Keratinocyte (primary cell): ENCODE measurements at regions not wholly inside any gene's neighbourhood (a gene's known extent, or its start where the extent isn't known, plus 50 kb on each side); places are given as distances from the start of the nearest gene placed in this dataset.

Source experiments
- DNase-seq: peaks from one replicate; pipeline ENCODE4 v3.0.0-alpha.2; 2011; ENCODE audit warnings: low read depth, missing footprints, low spot score
- FAIRE-seq: peaks from 2 replicates; lab custom pipeline; 2011; peaks lifted over from hg19 to GRCh38; lab: Jason Lieb, UNC
- H2AFZ ChIP-seq: 2 replicates; pipeline ENCODE4 v1.6.0; 2012; ENCODE audit warnings: low read length, control low read depth, inconsistent platforms; ENCODE audit not compliant: control insufficient read depth
- H3K27ac ChIP-seq: 2 replicates; pipeline ENCODE4 v1.5.1; 2011; ENCODE audit warnings: low read length; ENCODE audit not compliant: control insufficient read depth, insufficient read depth
- H3K27me3 ChIP-seq: 3 replicates; pipeline ENCODE4 v1.6.0; 2011; ENCODE audit warnings: low read length; ENCODE audit not compliant: control insufficient read depth, insufficient read depth; ENCODE audit errors: extremely low read depth
- H3K36me3 ChIP-seq, 2 experiments: 2 replicates in 1 of 2; 3 replicates in 1 of 2; pipeline ENCODE4 v1.5.1; 2011; ENCODE audit warnings: low read length in 2 of 2, mild to moderate bottlenecking in 1 of 2; ENCODE audit not compliant: control insufficient read depth in 2 of 2, insufficient read depth in 2 of 2; ENCODE audit errors: extremely low read depth in 1 of 2
- H3K4me1 ChIP-seq: 3 replicates; pipeline ENCODE4 v1.5.1; 2011; ENCODE audit warnings: low read length; ENCODE audit not compliant: control insufficient read depth, insufficient read depth; ENCODE audit errors: extremely low read depth
- H3K4me2 ChIP-seq: 3 replicates; pipeline ENCODE4 v1.6.0; 2011; ENCODE audit warnings: low read depth, low read length; ENCODE audit not compliant: control insufficient read depth, insufficient read depth; ENCODE audit errors: extremely low read depth
- H3K4me3 ChIP-seq, 3 experiments: fragments of 200-600 bp in 1 of 3; sonication (generic) in 1 of 3; 2 replicates in 2 of 3; 3 replicates in 1 of 3; pipeline ENCODE4 v1.5.1; 2011 to 2016; ENCODE audit warnings: low read length in 3 of 3, mild to moderate bottlenecking in 3 of 3, control low read depth in 2 of 3, inconsistent platforms in 1 of 3, low read depth in 1 of 3, mixed read lengths in 1 of 3, mixed run types in 1 of 3, moderate library complexity in 1 of 3; ENCODE audit not compliant: control insufficient read depth in 2 of 3, insufficient read depth in 2 of 3; ENCODE audit errors: extremely low read depth in 1 of 3
- H3K79me2 ChIP-seq: 2 replicates; pipeline ENCODE4 v1.6.0; 2012; ENCODE audit warnings: low read length; ENCODE audit not compliant: control insufficient read depth, insufficient read depth
- H3K9ac ChIP-seq: 3 replicates; pipeline ENCODE4 v1.6.0; 2011; ENCODE audit warnings: low read length; ENCODE audit not compliant: control insufficient read depth, insufficient read depth; ENCODE audit errors: extremely low read depth
- H3K9me1 ChIP-seq: 3 replicates; pipeline ENCODE4 v1.6.0; 2011; ENCODE audit warnings: low read length; ENCODE audit not compliant: control insufficient read depth, insufficient read depth; ENCODE audit errors: extremely low read depth
- H3K9me3 ChIP-seq: 2 replicates; pipeline ENCODE4 v1.5.1; 2012; ENCODE audit warnings: low read depth, low read length; ENCODE audit not compliant: control insufficient read depth
- H4K20me1 ChIP-seq: 3 replicates; pipeline ENCODE4 v1.6.0; 2011; ENCODE audit warnings: low read length; ENCODE audit not compliant: control insufficient read depth, insufficient read depth; ENCODE audit errors: extremely low read depth
- CTCF ChIP-seq, 3 experiments: IDR thresholded peaks in 1 of 3; conservative IDR thresholded peaks in 1 of 3; optimal IDR thresholded peaks in 1 of 3; 2 replicates in 2 of 3; 3 replicates in 1 of 3; pipeline versions ENCODE3 to v1.5.1; 2011; ENCODE audit warnings: low read length in 3 of 3, mild to moderate bottlenecking in 3 of 3, moderate library complexity in 2 of 3, control low read depth in 1 of 3, inconsistent platforms in 1 of 3; ENCODE audit not compliant: insufficient read depth in 2 of 3; ENCODE audit errors: extremely low read depth in 1 of 3
- EZH2 ChIP-seq: IDR thresholded peaks from one replicate; pipeline ENCODE4 v1.6.1; 2012; ENCODE audit warnings: inconsistent platforms, mild to moderate bottlenecking, low read length, moderate library complexity
- dilution Hi-C: fragments of 300-500 bp; cut with MboI; formaldehyde crosslinking; loops from one replicate; pipeline ENCODE4 v1.7.0; 2020; ENCODE audit warnings: low sequenced_read_pairs; ENCODE audit not compliant: extremely low pct_ligation_motif_present

- dilution Hi-C loops, result no loop called here
- FAIRE-seq (no peak), DNase-seq (no peak)
Measured at GRCh38 chr4:175946472-175947116, 119.0 kb upstream of the WDR17 start.

DNA sequence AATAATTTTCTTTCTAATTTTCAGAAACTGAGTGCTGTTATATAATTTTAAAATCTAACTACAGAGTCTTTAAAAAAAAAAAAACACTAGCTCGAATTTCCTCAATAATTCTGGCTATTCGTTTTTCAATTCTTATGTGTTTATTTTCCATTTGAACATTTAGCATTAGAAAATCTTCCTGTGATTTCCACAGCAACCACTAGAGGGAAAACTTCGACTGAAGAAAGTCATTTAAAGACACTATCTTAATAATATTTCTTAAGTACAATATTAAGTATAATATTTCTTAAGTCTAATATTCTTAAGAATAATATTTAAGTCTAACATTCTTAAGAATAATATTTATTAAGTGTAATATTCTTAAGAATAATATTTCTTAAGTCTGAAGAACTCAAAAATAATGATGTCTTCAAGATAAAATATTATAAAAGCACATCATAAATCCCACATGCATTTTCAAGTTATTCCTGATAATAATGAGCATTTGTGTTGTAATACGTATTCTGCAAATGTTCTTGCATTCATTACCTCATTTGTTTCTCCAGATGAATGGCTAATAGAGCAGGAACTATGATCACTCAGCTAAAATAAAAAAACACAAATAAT is 118.4 kb upstream of the WDR17 start:
- H3K27me3 ChIP-seq, result no peaks in the 10 kb centered on the region
- no peak overlapping the region for H3K27ac ChIP-seq
- no peaks in the 10 kb centered on the region for H3K9me1 ChIP-seq
- H3K4me3 ChIP-seq, result no peak overlapping the region
- FAIRE-seq, result no peak
- H3K9ac ChIP-seq, result no peak overlapping the region
- no peaks in the 10 kb centered on the region for H3K79me2 ChIP-seq
- no peaks in the 10 kb centered on the region for H3K4me1 ChIP-seq
- H4K20me1 ChIP-seq, result no peaks in the 10 kb centered on the region
- dilution Hi-C loops, result no loop called here
- TF ChIP-seq CTCF (optimal IDR thresholded peaks at IDR 0.05 in 1 of 3, IDR thresholded peaks at IDR 0.05 in 1 of 3, conservative IDR thresholded peaks at IDR 0.05 in 1 of 3; ENCODE audit: extremely low read depth in 1 of 3, insufficient read depth in 2 of 3, low read length in 3 of 3) (peak in 2 of 3 experiments; percentile 17 to 27), EZH2 (no peak)
- H3K4me2 ChIP-seq, result no peak overlapping the region
- no peaks in the 10 kb centered on the region for H3K36me3 ChIP-seq
- DNase-seq, result no peak
- H3K9me3 ChIP-seq, result no peaks in the 10 kb centered on the region
- H2AFZ ChIP-seq, result no peak overlapping the region

More at GRCh38 chr4:175946472-175947116, 119.0 kb upstream of the WDR17 start:
- no peak overlapping the region for H2AFZ ChIP-seq
- H3K27me3 ChIP-seq, result no peaks in the 10 kb centered on the region
- H3K4me2 ChIP-seq, result no peak overlapping the region
- no peaks in the 10 kb centered on the region for H3K4me1 ChIP-seq
- H3K27ac ChIP-seq, result no peak overlapping the region
- no peaks in the 10 kb centered on the region for H3K9me1 ChIP-seq
- no peak overlapping the region for H3K4me3 ChIP-seq
- H3K36me3 ChIP-seq, result no peaks in the 10 kb centered on the region
- H3K9me3 ChIP-seq, result no peaks in the 10 kb centered on the region
- no peak overlapping the region for H3K9ac ChIP-seq
- TF ChIP-seq EZH2 (no peak), CTCF (optimal IDR thresholded peaks at IDR 0.05 in 1 of 3, IDR thresholded peaks at IDR 0.05 in 1 of 3, conservative IDR thresholded peaks at IDR 0.05 in 1 of 3; ENCODE audit: extremely low read depth in 1 of 3, insufficient read depth in 2 of 3, low read length in 3 of 3) (no peak)
- no peaks in the 10 kb centered on the region for H4K20me1 ChIP-seq
- no peaks in the 10 kb centered on the region for H3K79me2 ChIP-seq
